Skin epidermis (tissue), 12 donors: ENCODE measurements at regions not wholly inside any gene's neighbourhood (a gene's known extent, or its start where the extent isn't known, plus 50 kb on each side); places are given as distances from the start of the nearest gene placed in this dataset.
A peak's percentile ranks its signal among the peaks of the same experiment; 100 is the strongest.

Experiments
- H3K27ac ChIP-seq, 21 experiments: fragments of 200-600 bp; sonication (generic) in 11 of 21; one replicate each; pipeline ENCODE4 v1.5.0; 2020; ENCODE audit warnings: mild to moderate bottlenecking in 3 of 21, inconsistent platforms in 2 of 21, moderate library complexity in 2 of 21
- H3K4me3 ChIP-seq, 7 experiments: fragments of 200-600 bp; sonication (generic) in 2 of 7; one replicate each; pipeline ENCODE4 v1.5.0; 2020; ENCODE audit warnings: inconsistent platforms in 2 of 7, mild to moderate bottlenecking in 2 of 7, moderate library complexity in 1 of 7

GRCh38 chr2:67873916-67874315 is 188.9 kb downstream of the C1D start:
- H3K27ac ChIP-seq = no peak overlapping the region
- no peak overlapping the region for H3K4me3 ChIP-seq

- H3K4me3 ChIP-seq = no peak overlapping the region
- H3K27ac ChIP-seq = no peak overlapping the region
These were observed 186.6 kb downstream of the C1D start for GRCh38 chr2:67876176-67876575.

GRCh38 chr2:67877301-67877700 is 185.5 kb downstream of the C1D start:
- Histone ChIP-seq H3K4me3 (no peak overlapping the region), H3K27ac (peak overlapping the region in 1 of 21 experiments; percentile 0)

GRCh38 chr2:67878743-67879142 is 184.1 kb downstream of the C1D start:
- H3K4me3 ChIP-seq = no peak overlapping the region
- H3K27ac ChIP-seq = no peak overlapping the region

- H3K27ac ChIP-seq = peak overlapping the region in 1 of 21 experiments; percentile 24
- no peak overlapping the region for H3K4me3 ChIP-seq
These were observed 183.1 kb downstream of the C1D start for GRCh38 chr2:67879586-67880290.

- no peak overlapping the region for H3K4me3 ChIP-seq
- peak overlapping the region in 1 of 21 experiments; percentile 24 for H3K27ac ChIP-seq
These were observed 182.5 kb downstream of the C1D start for GRCh38 chr2:67880291-67880761.

GRCh38 chr2:67881816-67882215 is 181.0 kb downstream of the C1D start:
- Histone ChIP-seq H3K27ac (no peak overlapping the region), H3K4me3 (no peak overlapping the region)

GRCh38 chr2:67883316-67884087 is 179.3 kb downstream of the C1D start:
- Histone ChIP-seq H3K4me3 (no peak overlapping the region), H3K27ac (no peak overlapping the region)

GRCh38 chr2:67888351-67889005 is 174.3 kb downstream of the C1D start:
- H3K27ac ChIP-seq = no peak overlapping the region
- no peak overlapping the region for H3K4me3 ChIP-seq

- Histone ChIP-seq H3K27ac (no peak overlapping the region), H3K4me3 (no peak overlapping the region)
These were observed 173.7 kb downstream of the C1D start for GRCh38 chr2:67889056-67889455.

GRCh38 chr2:67891642-67892041 is 171.2 kb downstream of the C1D start:
- Histone ChIP-seq H3K27ac (no peak overlapping the region), H3K4me3 (no peak overlapping the region)

GRCh38 chr2:67892339-67892846 is 170.4 kb downstream of the C1D start:
- H3K4me3 ChIP-seq = no peak overlapping the region
- H3K27ac ChIP-seq = no peak overlapping the region

- no peak overlapping the region for H3K4me3 ChIP-seq
- no peak overlapping the region for H3K27ac ChIP-seq
These were observed 167.4 kb downstream of the C1D start for GRCh38 chr2:67895227-67895941.

- Histone ChIP-seq H3K4me3 (no peak overlapping the region), H3K27ac (no peak overlapping the region)
These were observed 166.7 kb downstream of the C1D start for GRCh38 chr2:67896076-67896475.

GRCh38 chr2:67896476-67896875 is 166.3 kb downstream of the C1D start:
- Histone ChIP-seq H3K27ac (no peak overlapping the region), H3K4me3 (no peak overlapping the region)

GRCh38 chr2:67898595-67898994 is 164.2 kb downstream of the C1D start:
- Histone ChIP-seq H3K4me3 (no peak overlapping the region), H3K27ac (peak overlapping the region in 2 of 21 experiments; percentile 9 to 14)

GRCh38 chr2:67899187-67899586 is 163.6 kb downstream of the C1D start:
- Histone ChIP-seq H3K27ac (no peak overlapping the region), H3K4me3 (no peak overlapping the region)

- Histone ChIP-seq H3K4me3 (no peak overlapping the region), H3K27ac (no peak overlapping the region)
These were observed 162.0 kb downstream of the C1D start for GRCh38 chr2:67900826-67901225.

- H3K4me3 ChIP-seq = no peak overlapping the region
- no peak overlapping the region for H3K27ac ChIP-seq
These were observed 158.2 kb downstream of the C1D start for GRCh38 chr2:67904566-67904965.

- H3K27ac ChIP-seq = no peak overlapping the region
These were observed 157.8 kb downstream of the C1D start for GRCh38 chr2:67904966-67905365.

More at GRCh38 chr2:67904966-67905365, 157.8 kb downstream of the C1D start:
- no peak overlapping the region for H3K4me3 ChIP-seq
